22Rv1 (cell line): ENCODE measurements at regions not wholly inside any gene's neighbourhood (a gene's known extent, or its start where the extent isn't known, plus 50 kb on each side); places are given as distances from the start of the nearest gene placed in this dataset.

Experiments used
- H3K27ac ChIP-seq: fragments of 450-650 bp; 2 replicates; pipeline ENCODE4 v1.5.1; 2017
- CTCF ChIP-seq: fragments of 450-650 bp; IDR thresholded peaks from 2 replicates; pipeline ENCODE4 v1.5.1; 2017; ENCODE audit warnings: mild to moderate bottlenecking
- ZFX ChIP-seq: fragments of 450-650 bp; IDR thresholded peaks from 2 replicates; pipeline ENCODE4 v1.6.1; 2017; ENCODE audit warnings: antibody characterized with exemption, borderline replicate concordance

- no peak overlapping the region for H3K27ac ChIP-seq
- no peak for TF ChIP-seq ZFX
- no peak for TF ChIP-seq CTCF
These were observed 490.4 kb downstream of the DNAH5 start for GRCh38 chr5:13454050-13454449.

- no peak overlapping the region for H3K27ac ChIP-seq
- no peak for TF ChIP-seq CTCF
- TF ChIP-seq ZFX, result no peak
These were observed 495.6 kb downstream of the DNAH5 start for GRCh38 chr5:13448843-13449242.

- TF ChIP-seq ZFX (no peak), CTCF (no peak)
These were observed 505.1 kb downstream of the DNAH5 start for GRCh38 chr5:13439430-13439829.

GRCh38 chr5:13427827-13428557 is 516.5 kb downstream of the DNAH5 start:
- no peak overlapping the region for H3K27ac ChIP-seq
- no peak for TF ChIP-seq ZFX
- no peak for TF ChIP-seq CTCF

More at GRCh38 chr5:13439430-13439829, 505.1 kb downstream of the DNAH5 start:
- no peak overlapping the region for H3K27ac ChIP-seq

- TF ChIP-seq ZFX, result no peak
- TF ChIP-seq CTCF, result no peak
- no peak overlapping the region for H3K27ac ChIP-seq
These were observed 532.4 kb downstream of the DNAH5 start for GRCh38 chr5:13412040-13412595.

GRCh38 chr5:13408616-13409015 is 535.9 kb downstream of the DNAH5 start:
- no peak overlapping the region for H3K27ac ChIP-seq
- no peak for TF ChIP-seq ZFX

GRCh38 chr5:13403351-13403750 is 541.1 kb downstream of the DNAH5 start:
- no peak for TF ChIP-seq ZFX
- no peak for TF ChIP-seq CTCF
- H3K27ac ChIP-seq, result no peak overlapping the region
